ENCODE measurements at regions not wholly inside any gene's neighbourhood (a gene's known extent, or its start where the extent isn't known, plus 50 kb on each side); places are given as distances from the start of the nearest gene placed in this dataset.
"Not testable (repeated sequence)": the region's sequence is repeated elsewhere in the genome, so short reads cannot be mapped to it uniquely, and the experiment has no call there.

DNA sequence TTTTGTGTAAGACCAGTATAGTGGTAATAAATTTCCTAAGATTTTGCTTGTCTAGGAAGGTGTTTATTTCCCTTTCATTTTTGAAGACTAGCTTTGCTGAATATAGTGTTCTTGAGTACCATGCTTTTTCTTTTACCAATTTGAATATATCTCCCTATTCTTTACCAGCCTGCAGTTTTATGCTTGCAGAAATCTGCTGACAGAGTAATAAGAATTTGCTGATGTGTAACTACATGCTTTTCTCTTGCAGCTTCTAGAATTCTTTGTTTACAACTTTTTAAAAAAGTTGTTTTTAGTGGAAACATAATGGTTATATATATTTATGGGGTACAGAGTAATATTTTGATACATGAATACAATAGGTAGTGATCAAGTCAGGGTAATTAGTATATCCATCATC is 324.8 kb upstream of the FOLH1 start:
- Mint-ChIP-seq H3K36me3 (ENCODE audit: low read depth) (no peaks in the 10 kb centered on the region), H3K9me3 (peaks cover 38% of the 10 kb centered on the region), H3K27me3 (ENCODE audit: insufficient read depth) (peaks cover 1% of the 10 kb centered on the region), H3K4me3 (no peak overlapping the region), H3K27ac (no peak overlapping the region), H3K4me1 (no peaks in the 10 kb centered on the region)
- DNase-seq: no peak
- Histone ChIP-seq H3K4me3 (ENCODE audit: low read length) (no peak overlapping the region), H3K4me1 (ENCODE audit: control insufficient read depth, insufficient read depth, low read length) (no peaks in the 10 kb centered on the region), H3K9ac (ENCODE audit: extremely low read depth, low read length, poor library complexity, severe bottlenecking) (no peak overlapping the region), H3K9me3 (ENCODE audit: control insufficient read depth, low read length) (peaks cover 46% of the 10 kb centered on the region), H3K27ac (ENCODE audit: low read depth, low read length) (no peak overlapping the region), H3K27me3 (ENCODE audit: control insufficient read depth, insufficient read depth, low read length, poor library complexity, severe bottlenecking) (no peaks in the 10 kb centered on the region), H3K36me3 (ENCODE audit: control insufficient read depth, insufficient read depth, low read length) (no peaks in the 10 kb centered on the region)
- no peak for TF ChIP-seq CTCF (conservative IDR thresholded peaks at IDR 0.05)

- H3K27me3 Mint-ChIP-seq (ENCODE audit: insufficient read depth); H3K27me3 ChIP-seq (ENCODE audit: control insufficient read depth, insufficient read depth, low read length, poor library complexity, severe bottlenecking); H3K36me3 ChIP-seq (ENCODE audit: control insufficient read depth, insufficient read depth, low read length); H3K4me1 ChIP-seq (ENCODE audit: control insufficient read depth, insufficient read depth, low read length); H3K4me3 ChIP-seq (ENCODE audit: low read length); DNase-seq; H3K9ac ChIP-seq (ENCODE audit: extremely low read depth, low read length, poor library complexity, severe bottlenecking); H3K36me3 Mint-ChIP-seq (ENCODE audit: low read depth); H3K27ac Mint-ChIP-seq; H3K27ac ChIP-seq (ENCODE audit: low read depth, low read length); H3K4me1 Mint-ChIP-seq; H3K4me3 Mint-ChIP-seq: not testable (repeated sequence)
- H3K9me3 Mint-ChIP-seq: peaks cover 43% of the 10 kb centered on the region
- peaks cover 23% of the 10 kb centered on the region for H3K9me3 ChIP-seq (ENCODE audit: control insufficient read depth, low read length)
- WGBS, 2 experiments (ENCODE audit: insufficient coverage in 1 of 2, insufficient read length in 1 of 2): 91 to 100% methylated on average over 1 to 4 of the region's 4 CpGs
Measured at GRCh38 chr11:49538927-49539326, 330.5 kb upstream of the FOLH1 start.

DNA sequence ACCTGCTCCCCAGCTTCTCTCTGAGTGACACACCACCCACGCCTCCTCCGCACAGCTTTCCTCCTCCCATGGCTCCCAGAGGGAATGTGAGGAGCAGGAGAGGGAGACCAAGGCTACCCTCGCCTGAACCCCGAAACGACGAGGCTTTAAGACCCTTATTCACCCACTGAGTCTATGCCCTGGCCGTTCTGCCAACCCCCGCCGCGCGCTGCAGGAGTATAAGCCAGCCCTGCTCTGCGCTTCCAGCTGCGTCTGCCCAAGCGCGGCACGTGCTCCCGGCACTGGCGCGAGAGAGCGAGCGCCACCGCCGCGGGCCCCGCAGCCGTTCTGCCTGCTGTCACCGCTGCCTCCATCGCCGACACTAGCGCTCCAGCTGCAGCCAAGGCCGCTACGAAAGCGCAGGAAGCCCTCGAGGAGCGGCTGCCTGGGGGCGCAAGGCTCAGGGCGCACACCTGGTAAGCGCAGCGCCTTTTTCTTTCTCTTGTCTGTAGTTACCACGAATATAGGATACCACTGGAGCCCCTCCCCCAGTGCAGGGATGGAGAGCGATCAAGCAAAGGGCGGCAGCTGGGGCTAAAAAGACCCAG is 350.0 kb upstream of the FOLH1 start:
- H3K9ac ChIP-seq (ENCODE audit: extremely low read depth, low read length, poor library complexity, severe bottlenecking); H3K36me3 Mint-ChIP-seq (ENCODE audit: low read depth); H3K4me3 Mint-ChIP-seq; H3K4me3 ChIP-seq (ENCODE audit: low read length); H3K36me3 ChIP-seq (ENCODE audit: control insufficient read depth, insufficient read depth, low read length); H3K4me1 Mint-ChIP-seq; H3K27ac ChIP-seq (ENCODE audit: low read depth, low read length); H3K4me1 ChIP-seq (ENCODE audit: control insufficient read depth, insufficient read depth, low read length); H3K27ac Mint-ChIP-seq; H3K27me3 ChIP-seq (ENCODE audit: control insufficient read depth, insufficient read depth, low read length, poor library complexity, severe bottlenecking): not testable (repeated sequence)
- 20 to 87% methylated on average over 1 to 40 of the region's 42 CpGs for WGBS, 2 experiments (ENCODE audit: insufficient coverage in 1 of 2, insufficient read length in 1 of 2)
- Mint-ChIP-seq H3K27me3 (ENCODE audit: insufficient read depth) (peaks cover 20% of the 10 kb centered on the region), H3K9me3 (peaks cover 70% of the 10 kb centered on the region)
- peak; percentile 37 for DNase-seq
- peaks cover 27% of the 10 kb centered on the region for H3K9me3 ChIP-seq (ENCODE audit: control insufficient read depth, low read length)

DNA sequence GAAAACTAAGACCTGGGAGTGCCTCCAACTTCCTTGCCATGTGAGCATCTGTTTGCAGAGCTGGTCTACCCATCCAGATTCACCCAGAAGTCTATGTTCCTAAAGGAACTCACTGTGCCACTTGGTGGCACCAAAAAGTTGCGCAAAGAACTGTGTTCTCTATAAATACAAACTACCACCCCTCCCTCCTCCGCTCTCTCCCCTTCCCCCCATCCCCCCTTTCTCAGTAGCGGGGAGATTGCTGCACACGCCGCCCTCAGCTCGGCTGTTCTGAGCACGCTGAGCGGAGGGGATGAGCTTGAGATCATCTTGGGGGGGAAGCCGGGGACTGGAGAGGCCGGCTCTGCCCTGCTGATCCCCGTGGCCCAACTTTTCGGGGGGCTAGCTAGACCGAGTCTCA is 352.2 kb upstream of the FOLH1 start:
- H3K36me3 ChIP-seq (ENCODE audit: control insufficient read depth, insufficient read depth, low read length); H3K27me3 ChIP-seq (ENCODE audit: control insufficient read depth, insufficient read depth, low read length, poor library complexity, severe bottlenecking); H3K4me1 Mint-ChIP-seq; H3K27ac ChIP-seq (ENCODE audit: low read depth, low read length); H3K4me1 ChIP-seq (ENCODE audit: control insufficient read depth, insufficient read depth, low read length); DNase-seq; H3K9ac ChIP-seq (ENCODE audit: extremely low read depth, low read length, poor library complexity, severe bottlenecking); H3K4me3 Mint-ChIP-seq; H3K36me3 Mint-ChIP-seq (ENCODE audit: low read depth); H3K27ac Mint-ChIP-seq; H3K4me3 ChIP-seq (ENCODE audit: low read length): not testable (repeated sequence)
- WGBS, 2 experiments (ENCODE audit: insufficient coverage in 1 of 2, insufficient read length in 1 of 2): 82 to 100% methylated on average over 1 to 13 of the region's 13 CpGs
- H3K9me3 Mint-ChIP-seq: peaks cover 65% of the 10 kb centered on the region
- H3K27me3 Mint-ChIP-seq (ENCODE audit: insufficient read depth): peaks cover 20% of the 10 kb centered on the region
- peaks cover 17% of the 10 kb centered on the region for H3K9me3 ChIP-seq (ENCODE audit: control insufficient read depth, low read length)

GRCh38 chr11:49561240-49561880 is 353.0 kb upstream of the FOLH1 start:
- H3K27me3 ChIP-seq (ENCODE audit: control insufficient read depth, insufficient read depth, low read length, poor library complexity, severe bottlenecking); H3K27ac Mint-ChIP-seq; H3K4me1 Mint-ChIP-seq; H3K4me3 Mint-ChIP-seq; H3K4me1 ChIP-seq (ENCODE audit: control insufficient read depth, insufficient read depth, low read length); H3K36me3 ChIP-seq (ENCODE audit: control insufficient read depth, insufficient read depth, low read length); H3K9ac ChIP-seq (ENCODE audit: extremely low read depth, low read length, poor library complexity, severe bottlenecking); DNase-seq; H3K4me3 ChIP-seq (ENCODE audit: low read length); H3K27ac ChIP-seq (ENCODE audit: low read depth, low read length); H3K36me3 Mint-ChIP-seq (ENCODE audit: low read depth): not testable (repeated sequence)
- peaks cover 66% of the 10 kb centered on the region for H3K9me3 Mint-ChIP-seq
- WGBS, 2 experiments (ENCODE audit: insufficient coverage in 1 of 2, insufficient read length in 1 of 2): 83 to 85% methylated on average over 1 to 25 of the region's 27 CpGs
- H3K27me3 Mint-ChIP-seq (ENCODE audit: insufficient read depth): peaks cover 20% of the 10 kb centered on the region
- peaks cover 12% of the 10 kb centered on the region for H3K9me3 ChIP-seq (ENCODE audit: control insufficient read depth, low read length)

DNA sequence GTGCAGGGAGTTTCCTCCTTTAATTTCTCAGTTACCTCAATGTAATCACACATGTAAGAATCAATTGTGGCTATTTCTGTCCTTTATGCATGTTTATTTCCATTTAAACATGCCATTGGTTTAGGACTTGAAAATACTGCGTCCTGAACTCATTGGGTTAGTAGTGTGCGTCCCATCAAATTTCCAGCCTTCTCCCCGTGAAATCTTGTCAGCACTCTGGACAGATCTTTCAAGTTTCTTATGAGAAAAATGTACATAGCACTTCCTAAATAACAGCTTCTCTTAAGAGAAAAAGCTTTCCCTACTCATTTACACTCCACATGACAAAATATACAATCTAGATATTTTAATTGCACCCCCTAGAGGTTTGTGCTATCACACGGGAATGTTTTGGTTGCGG is 353.9 kb upstream of the FOLH1 start:
- H3K9me3 Mint-ChIP-seq: peaks cover 57% of the 10 kb centered on the region
- H3K9ac ChIP-seq (ENCODE audit: extremely low read depth, low read length, poor library complexity, severe bottlenecking): not testable (repeated sequence)

More for the DNA sequence above, 353.9 kb upstream of the FOLH1 start:
- H3K36me3 ChIP-seq (ENCODE audit: control insufficient read depth, insufficient read depth, low read length); H3K4me1 ChIP-seq (ENCODE audit: control insufficient read depth, insufficient read depth, low read length); DNase-seq; H3K27me3 ChIP-seq (ENCODE audit: control insufficient read depth, insufficient read depth, low read length, poor library complexity, severe bottlenecking); H3K27ac ChIP-seq (ENCODE audit: low read depth, low read length); H3K9me3 ChIP-seq (ENCODE audit: control insufficient read depth, low read length); H3K4me1 Mint-ChIP-seq; H3K4me3 Mint-ChIP-seq; H3K4me3 ChIP-seq (ENCODE audit: low read length); H3K36me3 Mint-ChIP-seq (ENCODE audit: low read depth); H3K27ac Mint-ChIP-seq: not testable (repeated sequence)
- WGBS, 2 experiments (ENCODE audit: insufficient coverage in 1 of 2, insufficient read length in 1 of 2): 88 to 94% methylated on average over 2 to 5 of the region's 5 CpGs
- H3K27me3 Mint-ChIP-seq (ENCODE audit: insufficient read depth): peaks cover 19% of the 10 kb centered on the region

Data from endodermal cell (in vitro differentiated cells).